GM10847 (cell line): ENCODE measurements at regions not wholly inside any gene's neighbourhood (a gene's known extent, or its start where the extent isn't known, plus 50 kb on each side); places are given as distances from the start of the nearest gene placed in this dataset.

ENCODE experiments used
- POLR2A ChIP-seq: IDR thresholded peaks from 2 replicates; pipeline ENCODE4 v1.6.1; 2011; ENCODE audit not compliant: insufficient read length; ENCODE audit errors: extremely low read depth

DNA sequence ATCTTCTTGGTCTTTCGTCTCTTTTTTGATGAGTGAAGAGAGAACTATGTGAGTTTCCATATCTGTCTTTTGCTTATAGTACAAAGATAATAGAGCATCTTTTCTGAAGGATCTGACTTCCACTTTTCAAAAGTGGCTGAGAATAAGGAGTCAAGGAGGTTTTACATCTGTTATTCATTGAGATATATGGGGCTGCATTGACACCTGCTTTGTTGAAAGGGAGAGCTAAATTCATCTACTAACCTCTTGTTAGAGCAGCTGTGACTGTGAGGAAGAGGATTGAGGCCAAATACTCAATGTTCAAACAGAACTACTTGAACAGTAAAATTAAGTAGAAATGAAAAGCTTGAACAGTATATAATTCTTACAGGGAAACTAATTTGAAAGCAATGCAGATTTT lies 130.2 kb upstream of the ATP2B1 start:
- no peak for TF ChIP-seq POLR2A

GRCh38 chr12:89836026-89836425 lies 127.4 kb upstream of the ATP2B1 start:
- no peak for TF ChIP-seq POLR2A

DNA sequence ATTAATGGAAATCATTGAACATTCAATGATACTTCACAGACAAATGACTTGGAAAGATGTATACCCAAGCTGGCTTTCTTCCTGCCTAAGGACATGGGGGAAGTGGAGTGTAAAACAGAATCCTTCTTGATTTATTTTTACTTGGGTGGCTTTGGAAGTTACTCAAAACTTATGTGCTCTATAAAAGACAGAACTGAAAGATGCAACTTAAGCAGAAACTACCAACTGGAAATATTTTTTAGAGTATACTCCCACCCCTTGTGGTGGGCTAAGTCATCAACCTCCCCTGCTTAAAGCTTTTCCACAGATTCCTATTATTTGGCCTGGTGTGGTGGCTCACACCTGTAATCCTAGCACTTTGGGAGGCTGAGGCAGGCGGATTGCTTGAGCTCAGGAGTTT lies 126.0 kb upstream of the ATP2B1 start:
- no peak for TF ChIP-seq POLR2A

DNA sequence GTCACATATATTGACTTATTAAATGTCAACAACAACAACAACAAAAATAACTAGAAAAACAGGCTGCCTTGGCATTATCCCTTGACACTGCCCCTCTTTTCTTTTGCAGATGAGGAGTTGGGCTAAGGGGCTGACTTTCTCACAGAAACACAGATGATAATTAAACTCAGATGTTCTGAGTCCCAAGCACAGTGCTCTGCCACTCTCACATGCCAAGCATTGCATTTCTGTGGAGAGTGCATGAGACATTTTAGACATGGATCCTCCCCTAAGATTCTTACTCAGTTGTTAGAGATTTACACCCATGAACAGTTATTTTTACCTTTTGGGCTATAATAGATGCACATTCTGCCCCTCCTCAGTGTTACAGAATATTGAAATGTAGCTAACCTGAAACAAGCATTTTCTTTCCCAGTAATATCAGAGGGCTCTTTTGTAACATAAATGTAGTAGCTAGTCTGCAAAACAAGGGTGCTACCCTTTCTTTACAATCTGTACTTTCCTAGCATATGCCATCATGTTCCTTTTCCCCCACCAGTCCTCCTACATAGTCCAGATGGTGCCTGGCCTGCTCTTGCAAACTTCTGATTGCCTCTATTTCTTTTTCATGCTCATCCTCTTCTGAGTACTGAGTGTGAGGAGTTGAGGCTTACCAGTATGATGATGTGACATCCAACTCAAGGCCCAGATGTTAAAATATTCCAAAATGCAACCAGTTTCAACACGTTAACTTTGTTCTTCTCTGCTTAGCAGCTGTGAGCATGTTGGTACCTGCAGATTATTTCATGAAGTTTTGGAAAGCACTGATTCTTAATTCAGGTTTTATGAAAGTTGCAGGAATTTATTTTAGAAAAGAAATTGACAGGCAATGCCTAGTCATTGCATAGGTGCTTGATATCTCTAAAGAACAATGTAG lies 125.0 kb upstream of the ATP2B1 start:
- TF ChIP-seq POLR2A = no peak

- TF ChIP-seq POLR2A = no peak
Observed at GRCh38 chr12:89832336-89832735, 123.7 kb upstream of the ATP2B1 start.

GRCh38 chr12:89831310-89832095 lies 122.9 kb upstream of the ATP2B1 start:
- no peak for TF ChIP-seq POLR2A

DNA sequence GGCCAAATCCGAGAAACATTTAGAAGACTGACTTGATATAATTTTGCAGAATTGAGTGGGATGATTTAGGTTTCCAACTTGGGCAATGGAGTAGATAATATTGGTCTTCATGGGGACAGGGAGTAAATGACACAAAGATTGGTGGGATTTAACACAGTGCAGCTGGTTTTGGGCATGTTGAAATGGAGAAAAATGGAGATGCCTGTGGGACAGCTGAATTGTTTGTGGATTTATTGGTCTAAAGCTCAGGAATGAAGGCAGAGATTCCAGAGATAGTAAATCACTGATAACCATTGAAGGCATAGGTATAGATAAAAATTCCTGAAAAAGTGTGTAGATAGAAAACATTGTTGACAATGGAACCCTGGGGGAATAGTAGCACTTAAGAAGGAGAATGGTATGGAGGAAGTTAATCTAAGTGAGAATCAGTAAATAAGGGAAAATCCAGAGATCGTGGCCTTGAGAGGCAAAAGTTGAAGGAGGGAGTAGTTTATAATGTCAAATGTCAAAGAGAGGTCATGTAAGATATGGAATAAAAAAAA lies 120.9 kb upstream of the ATP2B1 start:
- TF ChIP-seq POLR2A = no peak

GRCh38 chr12:89828575-89828974 lies 119.9 kb upstream of the ATP2B1 start:
- TF ChIP-seq POLR2A = no peak

GRCh38 chr12:89827592-89827991 lies 119.0 kb upstream of the ATP2B1 start:
- no peak for TF ChIP-seq POLR2A

DNA sequence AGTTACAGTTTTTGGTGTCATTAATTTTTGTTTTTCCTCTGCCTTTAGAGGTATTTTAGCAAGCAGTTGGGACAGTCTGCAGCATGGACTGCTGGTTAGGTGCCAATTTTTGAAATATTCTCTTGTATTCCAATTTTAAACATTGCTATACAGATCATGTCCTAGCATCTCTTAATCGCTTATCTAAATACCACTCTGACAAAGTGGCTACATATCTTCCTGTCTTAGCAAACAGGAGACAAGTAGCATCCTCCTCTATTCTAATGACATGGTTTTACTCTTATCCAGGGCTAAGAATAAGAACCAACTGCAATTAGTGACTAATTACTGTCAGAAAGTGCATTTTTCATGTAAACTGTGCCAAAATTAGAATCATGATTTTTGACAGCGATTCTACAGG lies 117.8 kb upstream of the ATP2B1 start:
- TF ChIP-seq POLR2A = no peak

DNA sequence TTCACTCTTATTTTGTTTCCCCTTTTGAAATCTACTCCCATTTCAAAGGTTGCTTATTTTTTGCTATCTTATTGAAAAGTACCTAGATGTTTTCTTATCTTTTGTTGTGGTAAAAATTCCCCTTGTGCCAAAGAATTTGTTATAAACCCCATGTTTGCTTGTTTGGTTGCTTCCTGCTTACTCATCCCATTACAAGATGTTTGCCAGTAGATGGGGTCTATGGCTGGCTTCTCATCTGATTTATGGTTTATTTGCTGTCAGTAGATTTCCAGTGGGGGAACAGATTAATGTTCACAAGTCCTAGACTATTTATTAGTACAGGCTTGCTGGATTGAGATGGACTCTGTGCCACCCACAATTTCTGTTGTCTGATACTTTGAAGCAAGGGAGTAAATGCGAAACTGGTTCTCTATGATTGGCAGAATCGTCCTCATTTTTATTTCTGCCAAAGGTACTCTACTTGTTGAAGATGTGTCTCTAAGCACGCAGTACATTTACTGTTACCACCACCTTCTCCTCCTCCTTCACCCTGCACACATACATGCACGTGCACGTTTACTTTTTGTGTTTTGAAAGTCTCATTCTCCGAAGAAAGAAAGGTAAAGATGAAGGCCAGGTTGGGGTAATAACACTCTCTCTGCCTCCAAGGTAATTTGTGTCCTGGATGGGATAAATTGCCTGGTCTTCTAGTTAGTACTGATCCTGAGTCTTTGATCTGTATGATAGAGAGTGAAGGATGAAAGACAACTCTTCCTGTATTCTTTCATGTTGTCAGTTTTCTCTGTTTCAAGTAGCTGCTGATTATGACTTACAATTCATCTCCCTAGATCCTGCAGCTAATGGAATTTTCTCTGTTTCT lies 117.2 kb upstream of the ATP2B1 start:
- no peak for TF ChIP-seq POLR2A

- TF ChIP-seq POLR2A = no peak
Observed at GRCh38 chr12:89824822-89825221, 116.2 kb upstream of the ATP2B1 start.

DNA sequence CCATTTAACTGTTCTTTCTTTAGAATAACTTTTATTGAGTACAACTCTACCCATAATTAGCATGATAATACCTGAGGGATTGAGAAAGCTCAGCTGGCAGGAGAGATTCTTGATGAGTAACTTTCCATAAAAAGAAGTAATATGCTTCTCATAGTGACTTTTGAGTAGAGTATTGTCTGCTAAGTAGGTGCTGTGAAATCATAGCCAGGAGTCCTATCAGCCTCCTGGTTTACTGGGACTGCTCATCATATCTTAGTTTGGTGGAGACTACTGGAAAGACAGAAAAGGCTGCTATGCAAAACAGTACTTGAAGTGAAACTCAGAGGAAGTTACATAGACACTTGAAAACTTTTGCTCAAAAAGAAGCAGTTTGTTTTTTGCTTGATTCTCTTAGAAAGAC lies 113.3 kb upstream of the ATP2B1 start:
- TF ChIP-seq POLR2A = no peak

DNA sequence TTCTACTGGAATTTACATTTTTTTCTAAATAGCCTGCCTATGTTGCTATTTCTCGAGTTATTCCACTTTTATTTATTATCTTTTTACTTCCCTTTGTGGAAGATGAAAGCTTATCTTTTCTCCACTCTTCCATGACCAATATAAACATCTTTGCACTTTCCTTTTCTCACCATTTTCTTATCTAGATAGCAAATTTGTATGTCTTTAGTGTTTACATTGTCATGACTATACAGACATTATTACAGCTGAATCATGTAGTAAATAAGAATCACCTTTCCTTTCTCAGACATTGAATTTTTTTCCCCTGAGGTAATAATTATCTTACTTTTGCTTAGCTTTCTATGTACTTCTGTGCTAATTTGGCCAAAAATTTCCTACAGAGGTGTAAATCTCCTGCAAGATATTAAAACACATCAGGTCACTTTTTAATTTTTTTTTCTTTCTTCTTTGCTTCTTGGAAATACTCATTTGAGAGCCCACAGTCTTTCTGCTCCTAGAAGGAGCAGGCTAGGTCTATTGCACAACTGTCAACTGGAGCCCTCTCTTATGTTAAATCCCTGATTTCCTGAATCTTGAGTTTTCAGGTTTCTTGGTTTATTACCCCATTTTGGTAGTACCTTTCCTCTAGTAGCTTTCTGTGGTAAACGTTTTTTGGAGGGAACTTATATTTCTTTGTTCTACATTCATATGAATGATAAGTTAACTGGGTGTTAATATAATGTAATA lies 109.0 kb upstream of the ATP2B1 start:
- no peak for TF ChIP-seq POLR2A
